HEK293 (cell line): ENCODE measurements at regions not wholly inside any gene's neighbourhood (a gene's known extent, or its start where the extent isn't known, plus 50 kb on each side); places are given as distances from the start of the nearest gene placed in this dataset.

Source experiments
- CTCF ChIP-seq: fragments of 450-650 bp; formaldehyde crosslinking; IDR thresholded peaks from 2 replicates; pipeline ENCODE4 v1.5.1; 2016; ENCODE audit warnings: missing biosample characterization, missing genetic modification characterization
- TCF7L2 ChIP-seq: IDR thresholded peaks from 2 replicates; pipeline ENCODE4 v1.6.1; 2011; ENCODE audit warnings: low read depth, mild to moderate bottlenecking, inconsistent platforms, low read length, moderate library complexity, borderline replicate concordance
- YY1 ChIP-seq: fragments of 450-650 bp; formaldehyde crosslinking; IDR thresholded peaks from 2 replicates; pipeline ENCODE4 v1.5.1; 2018; ENCODE audit warnings: missing biosample characterization, missing genetic modification characterization
- ZBTB10 ChIP-seq: fragments of 450-650 bp; formaldehyde crosslinking; IDR thresholded peaks from 2 replicates; pipeline ENCODE4 v1.5.1; 2016; ENCODE audit warnings: missing biosample characterization, missing genetic modification characterization
- ZBTB7A ChIP-seq: fragments of 450-650 bp; formaldehyde crosslinking; IDR thresholded peaks from 2 replicates; pipeline ENCODE4 v1.5.1; 2016; ENCODE audit warnings: low read depth, missing biosample characterization, missing genetic modification characterization
- ZNF580 ChIP-seq: fragments of 450-650 bp; formaldehyde crosslinking; IDR thresholded peaks from 2 replicates; pipeline ENCODE4 v1.5.1; 2016; ENCODE audit warnings: missing biosample characterization, missing genetic modification characterization
- ZNF626 ChIP-seq: fragments of 450-650 bp; sonication (Bioruptor Pico); formaldehyde crosslinking; IDR thresholded peaks from 2 replicates; pipeline ENCODE4 v1.5.1; 2018; ENCODE audit warnings: missing biosample characterization, missing genetic modification characterization, inconsistent platforms
- ZNF692 ChIP-seq: fragments of 450-650 bp; formaldehyde crosslinking; IDR thresholded peaks from 2 replicates; pipeline ENCODE4 v1.5.1; 2016; ENCODE audit warnings: missing biosample characterization, missing genetic modification characterization

- TF ChIP-seq ZBTB7A (no peak), ZBTB10 (tag by site-specific recombination) (no peak), TCF7L2 (no peak), CTCF (tag by site-specific recombination) (no peak), ZNF692 (tag by site-specific recombination) (no peak), ZNF626 (tag by site-specific recombination) (no peak), ZNF580 (tag by site-specific recombination) (no peak), YY1 (no peak)
Observed at GRCh38 chr2:120976501-120977307, 241.0 kb downstream of the GLI2 start.
